CD4-positive, alpha-beta T cell (primary cell): ENCODE measurements at regions not wholly inside any gene's neighbourhood (a gene's known extent, or its start where the extent isn't known, plus 50 kb on each side); places are given as distances from the start of the nearest gene placed in this dataset.

ENCODE experiments used
- ATAC-seq: fragments of 200-7000 bp; cut with Tn5 transposase; one replicate; pipeline ENCODE4 v1.10.0; 2022; ENCODE audit warnings: mild to moderate bottlenecking; ENCODE audit not compliant: poor library complexity
- CTCF ChIA-PET: fragments of 350-600 bp; sonication (Branson Sonifier 250); formaldehyde crosslinking; loops from one replicate; lab custom pipeline; 2021; ENCODE audit warnings: antibody characterized with exemption, inconsistent platforms; lab: Charles Lee
- POLR2A ChIA-PET: fragments of 350-600 bp; sonication (Branson Sonifier 250); formaldehyde crosslinking; loops from one replicate; lab custom pipeline; 2021; ENCODE audit warnings: antibody characterized with exemption, inconsistent platforms; lab: Charles Lee
- DNase-seq, 14 experiments: peaks; one replicate each; pipeline ENCODE4 v3.0.0-alpha.2; 2013 to 2020; ENCODE audit warnings: mixed read lengths in 2 of 14
- H3K27ac ChIP-seq, 2 donors: one replicate each; pipeline versions ENCODE4 v1.5.1 to v1.7.0; 2013; ENCODE audit warnings: low read length in 2 of 2, low read depth in 1 of 2, mild to moderate bottlenecking in 1 of 2
- H3K27me3 ChIP-seq, 2 experiments: 1 replicate in 1 of 2; 2 replicates in 1 of 2; pipeline versions ENCODE4 v1.6.1 to v1.7.0; 2013; ENCODE audit warnings: low read length in 2 of 2, control low read depth in 1 of 2, mild to moderate bottlenecking in 1 of 2, moderate library complexity in 1 of 2; ENCODE audit not compliant: insufficient read depth in 2 of 2, control insufficient read depth in 1 of 2
- H3K36me3 ChIP-seq: one replicate; pipeline ENCODE4 v1.6.1; 2013; ENCODE audit warnings: low read length, control low read depth; ENCODE audit not compliant: insufficient read depth
- H3K4me1 ChIP-seq: one replicate; pipeline ENCODE4 v1.6.1; 2013; ENCODE audit warnings: low read length, control low read depth; ENCODE audit not compliant: insufficient read depth
- H3K4me3 ChIP-seq: one replicate; pipeline ENCODE4 v1.5.1; 2013; ENCODE audit warnings: mild to moderate bottlenecking, low read length, moderate library complexity
- H3K9me3 ChIP-seq, 2 experiments: 1 replicate in 1 of 2; 2 replicates in 1 of 2; pipeline versions ENCODE4 v1.6.1 to v1.7.0; 2013; ENCODE audit warnings: low read length in 2 of 2, mild to moderate bottlenecking in 2 of 2, control low read depth in 1 of 2, moderate library complexity in 1 of 2; ENCODE audit not compliant: control insufficient read depth in 1 of 2, insufficient read depth in 1 of 2
- H3K27ac Mint-ChIP-seq: one replicate; pipeline ENCODE4 v1.8.0; 2020; ENCODE audit warnings: mixed read lengths
- H3K27me3 Mint-ChIP-seq: one replicate; pipeline ENCODE4 v1.8.0; 2021; ENCODE audit warnings: mixed read lengths
- H3K36me3 Mint-ChIP-seq: one replicate; pipeline ENCODE4 v1.8.0; 2021; ENCODE audit warnings: low read depth, mixed read lengths
- H3K4me1 Mint-ChIP-seq: one replicate; pipeline ENCODE4 v1.8.0; 2021; ENCODE audit warnings: low read depth, mixed read lengths
- H3K4me3 Mint-ChIP-seq: one replicate; pipeline ENCODE4 v1.8.0; 2020; ENCODE audit warnings: mild to moderate bottlenecking, mixed read lengths
- H3K9me3 Mint-ChIP-seq: one replicate; pipeline ENCODE4 v1.8.0; 2020; ENCODE audit warnings: mixed read lengths
- intact Hi-C, 2 experiments: fragments of 100-400 bp; cut with DNase I in 1 of 2; cut with micrococcal nuclease in 1 of 2; formaldehyde crosslinking; loops; one replicate each; pipeline versions ENCODE4 v1.15.1 to v1.9.0; 2023 to 2025; cut with DNase I, micrococcal nuclease
- TF ChIP-seq, protein P1 (sequence below): fragments of 200-600 bp; IDR thresholded peaks from one replicate; pipeline ENCODE4 v1.8.0; 2022; ENCODE audit warnings: antibody characterized with exemption, mild to moderate bottlenecking

DNA sequence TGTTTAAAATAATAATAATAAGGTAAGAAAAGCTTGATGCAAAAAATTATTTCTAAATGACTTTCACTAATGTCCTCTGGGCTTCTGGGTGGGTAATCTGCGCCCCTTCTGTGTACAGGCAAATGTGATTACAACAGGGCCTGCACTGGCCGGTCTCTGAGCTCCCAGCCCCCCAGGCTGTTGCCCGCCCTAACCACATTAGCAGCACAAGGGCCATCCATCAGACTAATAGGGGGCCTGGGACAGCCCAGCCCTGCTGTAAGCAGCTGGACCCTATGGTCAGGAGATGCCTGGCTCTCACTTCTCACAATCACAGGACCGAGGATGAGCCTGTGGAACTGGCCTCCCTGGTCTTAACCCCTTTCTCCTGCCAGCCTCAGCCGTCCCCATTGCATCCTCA is 388.4 kb downstream of the BUD13 start:
- no peak overlapping the region for H3K4me3 ChIP-seq
- no peak for ATAC-seq
- H3K4me1 ChIP-seq, result no peaks in the 10 kb centered on the region
- CTCF ChIA-PET, result no interaction called here
- no peaks in the 10 kb centered on the region for H3K36me3 Mint-ChIP-seq
- no peak overlapping the region for H3K27ac Mint-ChIP-seq
- intact Hi-C loops, result no loop called here
- POLR2A ChIA-PET, result no interaction called here
- TF ChIP-seq, protein P1, sequence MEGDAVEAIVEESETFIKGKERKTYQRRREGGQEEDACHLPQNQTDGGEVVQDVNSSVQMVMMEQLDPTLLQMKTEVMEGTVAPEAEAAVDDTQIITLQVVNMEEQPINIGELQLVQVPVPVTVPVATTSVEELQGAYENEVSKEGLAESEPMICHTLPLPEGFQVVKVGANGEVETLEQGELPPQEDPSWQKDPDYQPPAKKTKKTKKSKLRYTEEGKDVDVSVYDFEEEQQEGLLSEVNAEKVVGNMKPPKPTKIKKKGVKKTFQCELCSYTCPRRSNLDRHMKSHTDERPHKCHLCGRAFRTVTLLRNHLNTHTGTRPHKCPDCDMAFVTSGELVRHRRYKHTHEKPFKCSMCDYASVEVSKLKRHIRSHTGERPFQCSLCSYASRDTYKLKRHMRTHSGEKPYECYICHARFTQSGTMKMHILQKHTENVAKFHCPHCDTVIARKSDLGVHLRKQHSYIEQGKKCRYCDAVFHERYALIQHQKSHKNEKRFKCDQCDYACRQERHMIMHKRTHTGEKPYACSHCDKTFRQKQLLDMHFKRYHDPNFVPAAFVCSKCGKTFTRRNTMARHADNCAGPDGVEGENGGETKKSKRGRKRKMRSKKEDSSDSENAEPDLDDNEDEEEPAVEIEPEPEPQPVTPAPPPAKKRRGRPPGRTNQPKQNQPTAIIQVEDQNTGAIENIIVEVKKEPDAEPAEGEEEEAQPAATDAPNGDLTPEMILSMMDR, result no peak
- no peak for DNase-seq
- no peak overlapping the region for H3K27ac ChIP-seq
- peaks cover 4% of the 10 kb centered on the region for H3K27me3 Mint-ChIP-seq
- H3K4me1 Mint-ChIP-seq, result no peaks in the 10 kb centered on the region
- no peaks in the 10 kb centered on the region for H3K36me3 ChIP-seq
- peaks cover 0 to 14% of the 10 kb centered on the region in 2 experiments for H3K9me3 ChIP-seq
- H3K27me3 ChIP-seq, result no peaks in the 10 kb centered on the region
- H3K9me3 Mint-ChIP-seq, result no peaks in the 10 kb centered on the region
- H3K4me3 Mint-ChIP-seq, result no peak overlapping the region

DNA sequence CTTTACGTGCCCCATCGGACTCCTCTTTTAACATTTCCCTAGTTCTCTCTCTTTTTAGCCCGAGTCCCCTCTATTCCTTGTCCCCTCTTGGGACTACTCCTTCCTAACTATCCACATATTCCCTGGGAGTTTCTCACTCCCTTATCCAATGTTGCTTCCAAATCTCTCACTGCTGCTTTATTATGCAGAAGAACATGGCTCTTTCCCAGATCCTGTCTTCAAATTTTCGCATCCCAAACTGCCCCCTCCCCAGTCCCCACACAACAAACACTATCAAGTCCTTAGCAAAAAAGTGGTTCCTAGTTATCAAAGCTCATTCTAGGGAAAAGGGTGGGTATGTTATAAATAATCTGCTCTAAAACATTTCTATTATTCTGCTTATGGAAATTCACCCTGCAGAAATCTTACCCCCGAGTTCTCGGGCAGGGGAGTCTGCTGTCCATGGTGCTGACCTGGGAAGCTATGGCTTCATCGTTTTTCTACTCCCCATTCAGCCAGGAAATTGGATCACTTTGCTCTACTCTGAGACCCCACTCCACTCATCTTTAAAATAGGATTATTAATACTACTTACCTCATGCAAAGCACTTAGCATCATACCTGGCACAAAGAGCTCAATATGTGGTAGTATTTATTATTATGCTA is 393.5 kb downstream of the BUD13 start:
- H3K36me3 Mint-ChIP-seq, result no peaks in the 10 kb centered on the region

DNA sequence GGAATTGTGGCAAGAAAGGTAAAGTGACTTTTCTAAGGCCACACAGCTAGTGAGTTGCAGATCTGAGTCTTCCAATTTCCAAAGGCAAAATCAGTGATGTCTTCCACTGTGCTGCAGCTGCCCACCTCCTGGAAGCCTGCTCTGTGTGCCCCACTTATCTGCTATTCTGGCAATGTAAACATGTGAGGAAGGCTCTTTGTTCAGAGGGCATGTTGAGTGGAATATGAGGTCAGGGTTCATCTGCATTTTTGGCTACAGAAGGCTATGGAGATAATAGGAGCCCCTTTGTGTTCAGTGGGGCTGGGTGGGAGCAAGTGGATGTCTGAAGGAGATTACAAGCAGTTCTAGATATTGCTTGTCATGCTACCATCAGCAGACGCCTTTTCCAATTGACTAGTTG is 396.2 kb downstream of the BUD13 start:
- Histone ChIP-seq H3K27ac (no peak overlapping the region), H3K4me3 (no peak overlapping the region), H3K9me3 (peaks cover 0 to 5% of the 10 kb centered on the region in 2 experiments), H3K4me1 (no peaks in the 10 kb centered on the region), H3K27me3 (no peaks in the 10 kb centered on the region), H3K36me3 (no peaks in the 10 kb centered on the region)
- CTCF ChIA-PET, result no interaction called here
- H3K27ac Mint-ChIP-seq, result no peak overlapping the region
- ATAC-seq, result no peak
- TF ChIP-seq, protein P1, result no peak
- H3K4me3 Mint-ChIP-seq, result no peak overlapping the region
- no peak for DNase-seq
- POLR2A ChIA-PET, result no interaction called here
- peaks cover 4% of the 10 kb centered on the region for H3K9me3 Mint-ChIP-seq
- intact Hi-C loops, result no loop called here
- H3K36me3 Mint-ChIP-seq, result no peaks in the 10 kb centered on the region
- H3K27me3 Mint-ChIP-seq, result peaks cover 37% of the 10 kb centered on the region
- H3K4me1 Mint-ChIP-seq, result no peaks in the 10 kb centered on the region

More for the DNA sequence above, 393.5 kb downstream of the BUD13 start:
- ATAC-seq (no peak), DNase-seq (peak in 1 of 14 experiments; percentile 2)
- Histone ChIP-seq H3K27ac (no peak overlapping the region), H3K4me1 (no peaks in the 10 kb centered on the region), H3K36me3 (no peaks in the 10 kb centered on the region), H3K9me3 (no peaks in the 10 kb centered on the region), H3K4me3 (no peak overlapping the region), H3K27me3 (no peaks in the 10 kb centered on the region)
- H3K4me3 Mint-ChIP-seq, result no peak overlapping the region
- peaks cover 2% of the 10 kb centered on the region for H3K9me3 Mint-ChIP-seq
- intact Hi-C loops, result no loop called here
- no peak overlapping the region for H3K27ac Mint-ChIP-seq
- no peaks in the 10 kb centered on the region for H3K4me1 Mint-ChIP-seq
- CTCF ChIA-PET, result no interaction called here
- POLR2A ChIA-PET, result no interaction called here
- TF ChIP-seq, protein P1, result no peak
- H3K27me3 Mint-ChIP-seq, result peaks cover 37% of the 10 kb centered on the region
